ENCODE measurements at regions not wholly inside any gene's neighbourhood (a gene's known extent, or its start where the extent isn't known, plus 50 kb on each side); places are given as distances from the start of the nearest gene placed in this dataset.

- TF ChIP-seq ZFX (IDR thresholded peaks at IDR 0.05) (no peak), CTCF (conservative IDR thresholded peaks at IDR 0.05) (no peak)
Observed at GRCh38 chr10:130340816-130341215, 204.6 kb downstream of the GLRX3 start.
